MM.1S (cell line): ENCODE measurements at regions not wholly inside any gene's neighbourhood (a gene's known extent, or its start where the extent isn't known, plus 50 kb on each side); places are given as distances from the start of the nearest gene placed in this dataset.

ENCODE experiments used
- EZH2phosphoT487 ChIP-seq: fragments of 300-600 bp; sonication (generic); IDR thresholded peaks from 2 replicates; pipeline ENCODE4 v1.6.1; 2018; ENCODE audit warnings: antibody characterized with exemption, low read length
- TF ChIP-seq, protein P1 (sequence below): fragments of 300-600 bp; sonication (generic); IDR thresholded peaks from 2 replicates; pipeline ENCODE4 v1.5.1; 2016; ENCODE audit warnings: antibody characterized with exemption, low read length, mixed read lengths

DNA sequence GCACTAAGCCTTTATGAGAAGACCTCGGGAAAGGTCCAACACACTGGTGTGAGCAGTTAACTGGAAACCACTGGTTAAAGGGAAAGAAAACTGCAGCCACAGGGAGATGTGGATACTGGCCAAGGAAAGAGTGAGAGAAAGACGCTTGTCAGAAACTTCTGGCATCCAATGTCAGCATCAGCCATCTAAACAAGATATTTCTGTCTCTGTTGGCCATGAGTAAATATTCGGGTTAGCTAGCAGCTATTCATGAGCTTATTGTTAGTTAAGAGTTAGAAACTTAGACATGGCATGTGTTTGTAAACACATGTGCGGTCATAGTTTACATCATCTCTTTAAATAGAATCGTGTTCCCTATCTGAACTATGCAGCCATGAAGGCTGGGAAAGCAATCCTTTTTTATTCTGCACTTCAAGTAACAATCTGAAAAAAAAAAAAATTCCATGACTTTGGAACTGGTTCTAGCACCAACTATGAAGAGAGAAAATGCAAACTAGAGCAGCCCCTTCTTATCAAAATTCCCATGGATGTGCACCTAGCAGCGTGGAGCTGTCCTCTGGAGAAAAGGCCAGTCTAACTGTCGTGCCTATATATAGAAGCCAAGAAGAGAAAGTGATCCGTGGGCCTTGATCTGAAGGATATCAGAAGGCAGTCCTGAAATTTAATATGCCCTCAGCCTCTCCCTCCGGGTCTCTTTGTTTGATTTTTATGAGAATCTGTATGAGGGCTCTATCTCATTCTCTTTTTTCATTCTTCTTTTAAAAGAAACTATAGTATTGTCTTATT lies 84.0 kb upstream of the RFX8 start:
- no peak for TF ChIP-seq EZH2phosphoT487
- TF ChIP-seq, protein P1, sequence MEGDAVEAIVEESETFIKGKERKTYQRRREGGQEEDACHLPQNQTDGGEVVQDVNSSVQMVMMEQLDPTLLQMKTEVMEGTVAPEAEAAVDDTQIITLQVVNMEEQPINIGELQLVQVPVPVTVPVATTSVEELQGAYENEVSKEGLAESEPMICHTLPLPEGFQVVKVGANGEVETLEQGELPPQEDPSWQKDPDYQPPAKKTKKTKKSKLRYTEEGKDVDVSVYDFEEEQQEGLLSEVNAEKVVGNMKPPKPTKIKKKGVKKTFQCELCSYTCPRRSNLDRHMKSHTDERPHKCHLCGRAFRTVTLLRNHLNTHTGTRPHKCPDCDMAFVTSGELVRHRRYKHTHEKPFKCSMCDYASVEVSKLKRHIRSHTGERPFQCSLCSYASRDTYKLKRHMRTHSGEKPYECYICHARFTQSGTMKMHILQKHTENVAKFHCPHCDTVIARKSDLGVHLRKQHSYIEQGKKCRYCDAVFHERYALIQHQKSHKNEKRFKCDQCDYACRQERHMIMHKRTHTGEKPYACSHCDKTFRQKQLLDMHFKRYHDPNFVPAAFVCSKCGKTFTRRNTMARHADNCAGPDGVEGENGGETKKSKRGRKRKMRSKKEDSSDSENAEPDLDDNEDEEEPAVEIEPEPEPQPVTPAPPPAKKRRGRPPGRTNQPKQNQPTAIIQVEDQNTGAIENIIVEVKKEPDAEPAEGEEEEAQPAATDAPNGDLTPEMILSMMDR, result no peak
